ENCODE measurements at regions not wholly inside any gene's neighbourhood (a gene's known extent, or its start where the extent isn't known, plus 50 kb on each side); places are given as distances from the start of the nearest gene placed in this dataset.

- TF ChIP-seq POLR2A (IDR thresholded peaks at IDR 0.05) (no peak), CTCF (IDR thresholded peaks at IDR 0.05) (no peak)
These were observed 114.8 kb upstream of the MKI67 start for GRCh38 chr10:128241023-128241422.
